ENCODE measurements at regions not wholly inside any gene's neighbourhood (a gene's known extent, or its start where the extent isn't known, plus 50 kb on each side); places are given as distances from the start of the nearest gene placed in this dataset.

- ChIA-PET POLR2A (no interaction called here), CTCF (no interaction called here)
- Histone ChIP-seq H3K9me3 (no peaks in the 10 kb centered on the region), H3K4me3 (no peak overlapping the region), H3K4me1 (no peaks in the 10 kb centered on the region), H3K4me2 (no peak overlapping the region), H3K27ac (no peak overlapping the region)
- no peak for TF ChIP-seq NFE2L2 (conservative IDR thresholded peaks at IDR 0.05; ENCODE audit: low read length)
- no peak for TF ChIP-seq NPAS2 (CRISPR knock-in tag; IDR thresholded peaks at IDR 0.05; ENCODE audit: borderline replicate concordance)
- TF ChIP-seq SMC3 (IDR thresholded peaks at IDR 0.05) = no peak
- TF ChIP-seq HEYL (CRISPR knock-in tag; IDR thresholded peaks at IDR 0.05) = no peak
- no peak for TF ChIP-seq JUN (IDR thresholded peaks at IDR 0.05)
- no peak for TF ChIP-seq RFX5 (IDR thresholded peaks at IDR 0.05)
- TF ChIP-seq HOXA7 (CRISPR knock-in tag; IDR thresholded peaks at IDR 0.05) = no peak
- TF ChIP-seq E2F6 (IDR thresholded peaks at IDR 0.05; ENCODE audit: borderline replicate concordance, low read depth) = no peak
- TF ChIP-seq MAX (IDR thresholded peaks at IDR 0.05) = no peak
- no peak for TF ChIP-seq HDAC2 (IDR thresholded peaks at IDR 0.05)
- TF ChIP-seq RAD21 (conservative IDR thresholded peaks at IDR 0.05 in 1 of 2, IDR thresholded peaks at IDR 0.05 in 1 of 2) = no peak
- TF ChIP-seq GATA3 (IDR thresholded peaks at IDR 0.05; ENCODE audit: borderline replicate concordance) = no peak
- DNase-seq (ENCODE audit: low read depth in 1 of 2, low spot score in 1 of 2) = no peak
- WGBS (ENCODE audit: missing lambda C conversion rate) = 20% methylated on average over 2 of the region's 2 CpGs
- no peak for ATAC-seq
- FAIRE-seq = no peak
These were observed 852.3 kb downstream of the OTOL1 start for GRCh38 chr3:162348912-162349311.

- WGBS (ENCODE audit: missing lambda C conversion rate) = 63% methylated on average over 2 of the region's 2 CpGs
- Histone ChIP-seq H3K4me3 (no peak overlapping the region), H3K4me1 (no peaks in the 10 kb centered on the region), H3K4me2 (no peak overlapping the region), H3K27ac (no peak overlapping the region), H3K9me3 (no peaks in the 10 kb centered on the region)
- ChIA-PET POLR2A (no interaction called here), CTCF (no interaction called here)
- ATAC-seq (no peak), DNase-seq (ENCODE audit: low read depth in 1 of 2, low spot score in 1 of 2) (no peak), FAIRE-seq (no peak)
- TF ChIP-seq RARB (CRISPR knock-in tag; IDR thresholded peaks at IDR 0.05) (no peak), RCOR1 (IDR thresholded peaks at IDR 0.05; ENCODE audit: low read depth, low read length) (no peak), BHLHE40 (IDR thresholded peaks at IDR 0.05; ENCODE audit: low read depth, low read length) (no peak), ESRRA (IDR thresholded peaks at IDR 0.05; ENCODE audit: borderline replicate concordance, low read length) (no peak), MAX (IDR thresholded peaks at IDR 0.05) (no peak), EP300 (IDR thresholded peaks at IDR 0.05) (no peak), SMC3 (IDR thresholded peaks at IDR 0.05) (no peak)
These were observed 856.8 kb downstream of the OTOL1 start for GRCh38 chr3:162353414-162353813.

- Histone ChIP-seq H3K9me3 (no peaks in the 10 kb centered on the region), H3K4me2 (no peak overlapping the region), H3K27ac (no peak overlapping the region), H3K4me3 (no peak overlapping the region), H3K4me1 (no peaks in the 10 kb centered on the region)
- ChIA-PET CTCF (no interaction called here), POLR2A (no interaction called here)
- 98% methylated on average over 1 of the region's 1 CpG for WGBS (ENCODE audit: missing lambda C conversion rate)
- ATAC-seq (no peak), FAIRE-seq (no peak), DNase-seq (ENCODE audit: low read depth in 1 of 2, low spot score in 1 of 2) (no peak)
- TF ChIP-seq CBX8 (IDR thresholded peaks at IDR 0.05) = no peak
These were observed 857.7 kb downstream of the OTOL1 start for GRCh38 chr3:162354356-162354755.

GRCh38 chr3:162365066-162365719, 868.6 kb downstream of the OTOL1 start:
- no peak for ATAC-seq
- DNase-seq (ENCODE audit: low read depth in 1 of 2, low spot score in 1 of 2) = no peak
- TF ChIP-seq PHF8 (IDR thresholded peaks at IDR 0.05; ENCODE audit: borderline replicate concordance, low read depth) = no peak
- no peak for TF ChIP-seq CHD4 (IDR thresholded peaks at IDR 0.05; ENCODE audit: borderline replicate concordance)
- TF ChIP-seq MAFK (IDR thresholded peaks at IDR 0.05; ENCODE audit: partially characterized antibody) = no peak
- no peak for TF ChIP-seq ZFP36 (IDR thresholded peaks at IDR 0.05; ENCODE audit: borderline replicate concordance, partially characterized antibody)
- no peak for TF ChIP-seq NR3C1 (IDR thresholded peaks at IDR 0.05)
- TF ChIP-seq CTCF (IDR thresholded peaks at IDR 0.05) = no peak
- TF ChIP-seq CBX8 (IDR thresholded peaks at IDR 0.05) = no peak
- TF ChIP-seq HOXB5 (CRISPR knock-in tag; IDR thresholded peaks at IDR 0.05) = no peak
- no peak for TF ChIP-seq HES2 (IDR thresholded peaks at IDR 0.05)
- TF ChIP-seq MAZ (IDR thresholded peaks at IDR 0.05; ENCODE audit: borderline replicate concordance, low read depth, low read length) = no peak
- no peak for TF ChIP-seq NPAS2 (CRISPR knock-in tag; IDR thresholded peaks at IDR 0.05; ENCODE audit: borderline replicate concordance)
- TF ChIP-seq RAD21 (conservative IDR thresholded peaks at IDR 0.05 in 1 of 2, IDR thresholded peaks at IDR 0.05 in 1 of 2) = no peak
- TF ChIP-seq TP53 (CRISPR knock-in tag; IDR thresholded peaks at IDR 0.05) = no peak
- Histone ChIP-seq H3K27ac (no peak overlapping the region), H3K9me3 (no peaks in the 10 kb centered on the region), H3K4me3 (no peak overlapping the region), H3K4me2 (no peak overlapping the region), H3K4me1 (no peaks in the 10 kb centered on the region)
- FAIRE-seq = no peak
- 74% methylated on average over 4 of the region's 4 CpGs for WGBS (ENCODE audit: missing lambda C conversion rate)
- POLR2A ChIA-PET = no interaction called here
- CTCF ChIA-PET = no interaction called here

Data from A549 (cell line).